ENCODE measurements at regions not wholly inside any gene's neighbourhood (a gene's known extent, or its start where the extent isn't known, plus 50 kb on each side); places are given as distances from the start of the nearest gene placed in this dataset.

DNA sequence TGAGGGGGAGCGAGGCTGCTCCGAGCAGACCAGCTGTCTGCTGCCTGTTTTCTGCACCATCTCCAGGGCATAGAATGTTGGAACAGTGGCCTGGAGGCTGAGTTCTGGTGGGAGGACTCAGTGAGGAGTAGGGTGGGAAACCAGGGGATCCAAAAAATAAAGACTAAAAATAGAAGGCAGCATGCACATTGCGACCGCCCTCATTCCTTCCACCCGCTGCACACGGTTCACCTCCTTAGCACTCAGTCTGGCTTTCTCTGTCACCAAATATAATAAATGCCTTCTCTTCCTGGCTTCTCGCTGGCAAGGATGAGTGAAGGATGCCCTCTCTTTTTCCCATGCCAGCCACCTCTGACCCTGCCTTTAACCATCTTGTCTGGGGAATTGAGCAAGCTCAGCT lies 146.2 kb downstream of the AACS start:
- H3K4me1 ChIP-seq (ENCODE audit: control insufficient read depth, insufficient read depth, low read length): no peaks in the 10 kb centered on the region
- no peak overlapping the region for H3K27ac Mint-ChIP-seq
- peaks cover 0 to 7% of the 10 kb centered on the region in 2 donors for H3K4me1 Mint-ChIP-seq
- DNase-seq (no peak), ATAC-seq (no peak)
- WGBS (ENCODE audit: insufficient coverage): 86% methylated on average over 7 of the region's 7 CpGs
- H3K27ac ChIP-seq (ENCODE audit: low read length): no peak overlapping the region
- peaks cover 0 to 11% of the 10 kb centered on the region in 2 donors for H3K27me3 Mint-ChIP-seq (ENCODE audit: low read depth in 2 of 2)
- no peaks in the 10 kb centered on the region for H3K27me3 ChIP-seq (ENCODE audit: control insufficient read depth, insufficient read depth, low read length)
- intact Hi-C loops (cut with micrococcal nuclease): no loop called here
- H3K4me3 Mint-ChIP-seq: no peak overlapping the region
- H3K36me3 Mint-ChIP-seq: no peaks in the 10 kb centered on the region
- no peaks in the 10 kb centered on the region for H3K9me3 Mint-ChIP-seq
- no peaks in the 10 kb centered on the region for H3K36me3 ChIP-seq (ENCODE audit: control insufficient read depth, insufficient read depth, low read length)
- no peaks in the 10 kb centered on the region for H3K9me3 ChIP-seq (ENCODE audit: control insufficient read depth, insufficient read depth, low read length)
- no peak for TF ChIP-seq CTCF (IDR thresholded peaks at IDR 0.05)
- H3K4me3 ChIP-seq (ENCODE audit: low read length): no peak overlapping the region

DNA sequence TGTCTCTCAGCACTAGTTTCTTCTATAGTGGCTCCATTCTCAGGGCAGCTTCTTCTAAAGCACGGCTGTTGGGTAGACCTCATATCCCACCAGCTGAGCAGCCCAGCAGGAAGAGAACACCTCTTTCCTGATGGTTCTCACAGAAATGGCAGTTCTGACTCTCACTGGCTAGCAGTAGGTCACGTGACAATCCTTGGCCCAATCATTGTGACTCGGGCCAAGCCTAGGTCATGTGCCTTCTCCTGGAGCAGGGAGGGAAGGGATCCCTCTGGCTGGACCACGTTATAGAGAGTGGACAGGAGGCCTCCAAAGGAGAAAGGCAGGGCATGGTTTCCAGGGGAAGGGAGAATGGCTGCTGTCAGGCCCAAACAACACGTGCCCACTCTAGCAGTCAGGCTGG lies 149.1 kb downstream of the AACS start:
- WGBS (ENCODE audit: insufficient coverage): 82% methylated on average over 5 of the region's 5 CpGs
- Mint-ChIP-seq H3K4me3 (no peak overlapping the region), H3K9me3 (no peaks in the 10 kb centered on the region), H3K27ac (no peak overlapping the region), H3K27me3 (ENCODE audit: low read depth in 2 of 2) (peaks cover 0 to 12% of the 10 kb centered on the region in 2 donors), H3K4me1 (peaks cover 0 to 7% of the 10 kb centered on the region in 2 donors), H3K36me3 (no peaks in the 10 kb centered on the region)
- no peaks in the 10 kb centered on the region for H3K9me3 ChIP-seq (ENCODE audit: control insufficient read depth, insufficient read depth, low read length)
- intact Hi-C loops (cut with micrococcal nuclease): no loop called here
- TF ChIP-seq CTCF (IDR thresholded peaks at IDR 0.05): no peak
- no peak overlapping the region for H3K27ac ChIP-seq (ENCODE audit: low read length)
- no peaks in the 10 kb centered on the region for H3K27me3 ChIP-seq (ENCODE audit: control insufficient read depth, insufficient read depth, low read length)
- H3K36me3 ChIP-seq (ENCODE audit: control insufficient read depth, insufficient read depth, low read length): no peaks in the 10 kb centered on the region
- DNase-seq: no peak
- no peak for ATAC-seq
- H3K4me3 ChIP-seq (ENCODE audit: low read length): no peak overlapping the region
- H3K4me1 ChIP-seq (ENCODE audit: control insufficient read depth, insufficient read depth, low read length): no peaks in the 10 kb centered on the region

DNA sequence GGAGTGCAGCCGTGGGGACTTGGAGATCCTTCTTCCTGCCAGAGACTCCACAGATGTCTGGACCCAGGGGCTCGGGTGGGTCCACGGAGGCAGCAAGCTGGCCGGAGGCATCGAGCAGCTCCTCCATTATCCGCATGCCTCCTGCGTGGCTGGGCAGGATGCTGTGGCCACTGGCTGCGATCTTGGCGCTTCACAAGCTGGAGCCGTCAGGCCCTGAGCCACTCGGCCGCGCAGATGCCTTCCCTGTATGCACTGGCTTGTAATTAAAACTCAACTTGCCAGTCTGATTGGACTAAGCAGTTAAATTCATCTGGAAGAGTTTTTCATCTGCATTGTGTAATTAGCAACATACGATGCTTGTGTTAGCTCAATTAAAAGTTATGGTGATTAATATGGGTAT lies 151.5 kb downstream of the AACS start:
- intact Hi-C loops (cut with micrococcal nuclease): no loop called here
- Mint-ChIP-seq H3K27me3 (ENCODE audit: low read depth in 2 of 2) (peaks cover 11 to 12% of the 10 kb centered on the region in 2 donors), H3K27ac (no peak overlapping the region), H3K9me3 (no peaks in the 10 kb centered on the region), H3K4me1 (no peaks in the 10 kb centered on the region), H3K36me3 (no peaks in the 10 kb centered on the region), H3K4me3 (no peak overlapping the region)
- DNase-seq (no peak), ATAC-seq (no peak)
- Histone ChIP-seq H3K4me1 (ENCODE audit: control insufficient read depth, insufficient read depth, low read length) (no peaks in the 10 kb centered on the region), H3K27me3 (ENCODE audit: control insufficient read depth, insufficient read depth, low read length) (no peaks in the 10 kb centered on the region), H3K27ac (ENCODE audit: low read length) (no peak overlapping the region), H3K4me3 (ENCODE audit: low read length) (no peak overlapping the region), H3K9me3 (ENCODE audit: control insufficient read depth, insufficient read depth, low read length) (no peaks in the 10 kb centered on the region), H3K36me3 (ENCODE audit: control insufficient read depth, insufficient read depth, low read length) (no peaks in the 10 kb centered on the region)
- WGBS (ENCODE audit: insufficient coverage): 85% methylated on average over 14 of the region's 14 CpGs
- no peak for TF ChIP-seq CTCF (IDR thresholded peaks at IDR 0.05)

- ATAC-seq: no peak
Observed at GRCh38 chr12:125217308-125217707, 152.1 kb downstream of the AACS start.

More at GRCh38 chr12:125217308-125217707, 152.1 kb downstream of the AACS start:
- intact Hi-C loops (cut with micrococcal nuclease): no loop called here
- no peaks in the 10 kb centered on the region for H3K9me3 ChIP-seq (ENCODE audit: control insufficient read depth, insufficient read depth, low read length)
- no peaks in the 10 kb centered on the region for H3K27me3 ChIP-seq (ENCODE audit: control insufficient read depth, insufficient read depth, low read length)
- 75% methylated on average over 5 of the region's 5 CpGs for WGBS (ENCODE audit: insufficient coverage)
- no peak overlapping the region for H3K4me3 ChIP-seq (ENCODE audit: low read length)
- no peaks in the 10 kb centered on the region for H3K36me3 Mint-ChIP-seq
- no peak for TF ChIP-seq CTCF (IDR thresholded peaks at IDR 0.05)
- H3K4me3 Mint-ChIP-seq: no peak overlapping the region
- H3K4me1 Mint-ChIP-seq: no peaks in the 10 kb centered on the region
- no peaks in the 10 kb centered on the region for H3K4me1 ChIP-seq (ENCODE audit: control insufficient read depth, insufficient read depth, low read length)
- no peaks in the 10 kb centered on the region for H3K9me3 Mint-ChIP-seq
- DNase-seq: no peak
- no peak overlapping the region for H3K27ac Mint-ChIP-seq
- H3K27ac ChIP-seq (ENCODE audit: low read length): no peak overlapping the region
- H3K36me3 ChIP-seq (ENCODE audit: control insufficient read depth, insufficient read depth, low read length): no peaks in the 10 kb centered on the region
- peaks cover 11 to 12% of the 10 kb centered on the region in 2 donors for H3K27me3 Mint-ChIP-seq (ENCODE audit: low read depth in 2 of 2)

All from natural killer cell (primary cell).